Activated T-cell treated with anti-CD3 and anti-CD28 coated beads, Interleukin-2, amount 50 U/mL, for 4 hours (primary cell): ENCODE measurements at regions not wholly inside any gene's neighbourhood (a gene's known extent, or its start where the extent isn't known, plus 50 kb on each side); places are given as distances from the start of the nearest gene placed in this dataset.
"Not testable (repeated sequence)": the region's sequence is repeated elsewhere in the genome, so short reads cannot be mapped to it uniquely, and the experiment has no call there.

Source experiments
- ATAC-seq, 2 donors: fragments of 200-7000 bp; cut with Tn5 transposase; one replicate each; pipeline ENCODE4 v1.10.0; 2021
- DNase-seq: peaks from one replicate; pipeline ENCODE4 v3.0.0-alpha.2; 2020
- H3K27me3 Mint-ChIP-seq: one replicate; pipeline ENCODE4 v1.8.0; 2021; ENCODE audit warnings: low read depth, mixed read lengths
- H3K36me3 Mint-ChIP-seq: one replicate; pipeline ENCODE4 v1.8.0; 2022; ENCODE audit warnings: mixed read lengths; ENCODE audit not compliant: insufficient read depth
- H3K4me1 Mint-ChIP-seq: one replicate; pipeline ENCODE4 v1.8.0; 2021; ENCODE audit warnings: low read depth, mixed read lengths
- H3K4me3 Mint-ChIP-seq: one replicate; pipeline ENCODE4 v1.8.0; 2021; ENCODE audit warnings: mild to moderate bottlenecking, moderate library complexity, mixed read lengths
- H3K9me3 Mint-ChIP-seq: one replicate; pipeline ENCODE4 v1.8.0; 2021; ENCODE audit warnings: mixed read lengths

DNA sequence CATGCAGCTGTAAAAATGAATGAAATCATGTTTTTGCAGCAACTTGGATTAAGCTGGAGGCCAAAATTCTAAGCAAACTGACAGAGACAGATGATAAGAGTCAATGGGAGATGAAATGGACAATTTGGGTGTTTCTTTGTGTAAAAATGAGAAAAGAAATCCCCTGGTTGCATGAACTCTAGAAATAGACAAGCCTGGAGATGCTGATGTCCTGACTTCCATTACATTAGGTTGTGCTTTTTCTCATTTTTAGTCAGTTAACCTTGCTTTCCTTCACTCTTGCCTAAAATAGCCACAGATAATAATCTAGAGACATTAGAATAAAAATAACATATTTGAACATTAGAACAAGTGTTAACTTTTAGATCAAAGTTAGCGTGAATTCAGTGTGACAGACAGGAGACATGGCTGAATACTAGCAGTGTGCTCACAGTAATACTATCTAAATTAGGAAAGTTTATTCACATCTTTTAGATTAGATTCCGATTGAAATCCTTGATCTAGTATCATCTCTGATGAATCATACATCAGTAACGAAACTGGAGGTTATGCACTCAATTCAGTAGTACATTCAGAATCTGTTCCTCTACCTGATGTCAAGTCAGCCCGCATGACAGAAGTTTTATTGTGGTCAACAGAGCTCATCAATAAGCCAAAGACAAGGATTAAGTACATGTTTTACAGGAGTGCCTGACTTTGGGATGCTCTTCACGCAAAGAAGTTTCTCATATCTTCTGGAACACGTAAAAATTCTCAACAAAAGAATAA, 948.1 kb downstream of the TMEM121 start:
- not testable (repeated sequence) for H3K4me3 Mint-ChIP-seq, H3K36me3 Mint-ChIP-seq, DNase-seq, H3K27me3 Mint-ChIP-seq, H3K9me3 Mint-ChIP-seq
- peaks cover 11% of the 10 kb centered on the region for H3K4me1 Mint-ChIP-seq
- ATAC-seq, result peak; percentile 72 to 76

DNA sequence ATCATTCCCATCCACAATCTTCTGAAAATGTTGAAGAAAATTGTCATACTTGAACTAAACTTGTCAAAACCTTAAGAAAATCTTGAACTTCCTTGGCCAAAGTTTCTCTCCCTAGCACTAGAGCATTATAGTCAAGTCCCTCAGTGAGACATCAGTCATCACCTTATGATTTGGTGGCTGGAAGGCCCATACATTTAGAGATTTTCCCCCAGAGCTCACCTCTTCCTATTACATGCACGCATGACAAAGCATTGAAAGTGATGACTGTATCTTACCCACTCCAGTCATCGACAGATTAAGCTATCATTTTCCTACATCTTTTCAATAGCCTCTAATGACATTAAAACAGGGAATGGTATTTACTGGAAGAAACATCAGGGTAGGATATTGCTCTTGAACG, 948.8 kb downstream of the TMEM121 start:
- not testable (repeated sequence) for H3K9me3 Mint-ChIP-seq, H3K36me3 Mint-ChIP-seq, H3K27me3 Mint-ChIP-seq, DNase-seq, H3K4me3 Mint-ChIP-seq
- peak; percentile 72 to 81 for ATAC-seq
- peaks cover 11% of the 10 kb centered on the region for H3K4me1 Mint-ChIP-seq

DNA sequence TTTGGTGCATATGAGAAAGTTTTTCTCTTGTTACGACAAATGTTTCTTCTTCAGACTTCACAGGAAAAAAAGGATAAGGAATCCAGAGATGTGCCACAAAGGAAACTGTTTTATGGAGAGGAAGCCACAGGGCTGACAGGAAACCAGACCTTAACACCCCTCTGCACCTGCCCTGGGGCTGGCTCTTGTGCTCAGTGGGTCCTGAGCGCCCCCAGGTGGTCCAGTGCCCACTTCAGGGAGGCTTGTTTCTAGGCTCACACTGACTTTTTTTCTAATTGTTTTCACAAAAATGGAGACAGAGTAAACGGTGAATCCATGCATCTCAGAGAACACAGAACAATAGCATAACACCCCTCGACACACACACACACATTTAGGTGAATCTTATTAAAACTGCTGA, 951.2 kb downstream of the TMEM121 start:
- not testable (repeated sequence) for ATAC-seq, H3K4me3 Mint-ChIP-seq, H3K27me3 Mint-ChIP-seq, DNase-seq, H3K9me3 Mint-ChIP-seq, H3K36me3 Mint-ChIP-seq
- peaks cover 11% of the 10 kb centered on the region for H3K4me1 Mint-ChIP-seq

DNA sequence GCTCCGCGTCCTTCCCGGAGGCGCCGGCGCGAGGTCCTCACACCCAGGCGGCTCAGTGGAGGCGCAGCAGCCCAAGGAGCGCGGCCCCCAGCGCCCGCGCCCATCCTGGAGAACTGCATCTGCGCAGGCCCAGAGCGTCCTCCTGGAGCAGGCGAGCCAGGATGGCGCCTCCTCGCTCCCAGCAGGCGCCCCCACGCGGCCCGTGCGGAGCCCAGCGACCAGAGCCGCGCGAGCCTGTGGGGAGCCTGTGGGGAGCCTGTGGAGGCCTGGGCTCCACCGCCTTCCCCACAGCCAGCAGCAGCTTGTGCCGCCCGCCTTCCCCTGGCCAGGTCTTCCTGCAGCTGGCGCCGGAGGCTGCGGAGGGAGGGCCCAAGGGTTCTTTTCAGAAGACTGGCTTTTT, 953.9 kb downstream of the TMEM121 start:
- not testable (repeated sequence) for H3K4me1 Mint-ChIP-seq, H3K9me3 Mint-ChIP-seq, H3K27me3 Mint-ChIP-seq, H3K4me3 Mint-ChIP-seq, H3K36me3 Mint-ChIP-seq, DNase-seq
- peak; percentile 51 to 84 for ATAC-seq

GRCh38 chr14:106482213-106482612, 955.8 kb downstream of the TMEM121 start:
- not testable (repeated sequence) for H3K27me3 Mint-ChIP-seq, H3K4me1 Mint-ChIP-seq, H3K9me3 Mint-ChIP-seq, ATAC-seq, DNase-seq, H3K4me3 Mint-ChIP-seq, H3K36me3 Mint-ChIP-seq

DNA sequence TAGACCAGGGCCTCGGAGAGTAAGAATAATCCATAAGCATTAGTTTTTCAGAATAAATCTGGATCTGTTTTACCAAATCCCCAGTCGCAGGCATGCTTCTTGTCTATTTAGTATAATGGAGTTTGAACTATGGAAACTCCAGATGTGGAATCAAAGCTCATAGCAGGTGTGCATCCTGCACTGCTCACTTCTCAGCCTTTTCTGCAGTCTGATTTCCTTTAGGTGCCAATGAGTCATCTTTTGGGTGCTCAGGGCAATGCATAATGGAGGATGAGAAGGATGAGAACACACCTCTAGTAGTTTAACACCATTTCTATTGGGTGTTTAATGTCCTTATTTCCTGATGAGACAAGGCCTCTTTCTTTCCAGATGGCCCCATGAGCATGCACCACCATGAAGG, 961.2 kb downstream of the TMEM121 start:
- Mint-ChIP-seq H3K27me3 (no peaks in the 10 kb centered on the region), H3K9me3 (no peaks in the 10 kb centered on the region), H3K4me3 (no peak overlapping the region), H3K4me1 (peaks cover 1% of the 10 kb centered on the region), H3K36me3 (no peaks in the 10 kb centered on the region)
- DNase-seq (no peak), ATAC-seq (no peak)

GRCh38 chr14:106488291-106488690, 961.9 kb downstream of the TMEM121 start:
- H3K4me1 Mint-ChIP-seq, result peaks cover 1% of the 10 kb centered on the region
- H3K4me3 Mint-ChIP-seq, result no peak overlapping the region
- no peaks in the 10 kb centered on the region for H3K9me3 Mint-ChIP-seq
- H3K36me3 Mint-ChIP-seq, result no peaks in the 10 kb centered on the region
- no peak for ATAC-seq
- no peaks in the 10 kb centered on the region for H3K27me3 Mint-ChIP-seq
- no peak for DNase-seq

- peak; percentile 64 to 73 for ATAC-seq
- no peaks in the 10 kb centered on the region for H3K9me3 Mint-ChIP-seq
Observed at GRCh38 chr14:106489112-106489881, 962.9 kb downstream of the TMEM121 start.

GRCh38 chr14:106490442-106490841, 964.1 kb downstream of the TMEM121 start:
- peaks cover 13% of the 10 kb centered on the region for H3K4me1 Mint-ChIP-seq
- no peak overlapping the region for H3K4me3 Mint-ChIP-seq
- H3K36me3 Mint-ChIP-seq, result no peaks in the 10 kb centered on the region
- DNase-seq, result no peak
- ATAC-seq, result no peak
- H3K9me3 Mint-ChIP-seq, result no peaks in the 10 kb centered on the region
- no peaks in the 10 kb centered on the region for H3K27me3 Mint-ChIP-seq

More at GRCh38 chr14:106489112-106489881, 962.9 kb downstream of the TMEM121 start:
- Mint-ChIP-seq H3K4me1 (peaks cover 6% of the 10 kb centered on the region), H3K36me3 (no peaks in the 10 kb centered on the region), H3K4me3 (no peak overlapping the region), H3K27me3 (no peaks in the 10 kb centered on the region)
- no peak for DNase-seq

DNA sequence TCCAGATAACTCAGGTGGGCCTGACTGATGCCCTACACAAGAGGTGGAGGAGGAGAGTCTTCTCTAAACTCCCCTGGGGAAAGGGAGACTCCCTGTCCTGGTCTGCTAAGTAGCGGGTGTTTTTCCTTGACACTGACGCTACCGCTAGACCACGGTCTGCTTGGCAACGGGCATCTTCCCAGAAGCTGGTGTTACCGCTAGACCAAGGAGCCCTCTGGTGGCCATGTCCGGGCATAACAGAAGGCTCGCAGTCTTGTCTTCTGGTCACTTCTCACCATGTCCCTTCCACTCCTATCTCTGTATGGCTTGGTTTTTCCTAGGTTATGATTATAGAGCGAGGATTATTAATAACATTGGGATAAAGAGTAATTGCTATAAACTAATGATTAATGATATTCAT, 965.5 kb downstream of the TMEM121 start:
- H3K4me1 Mint-ChIP-seq, result peaks cover 13% of the 10 kb centered on the region
- H3K4me3 Mint-ChIP-seq, result no peak overlapping the region
- DNase-seq, result no peak
- no peaks in the 10 kb centered on the region for H3K36me3 Mint-ChIP-seq
- no peaks in the 10 kb centered on the region for H3K9me3 Mint-ChIP-seq
- no peak for ATAC-seq
- H3K27me3 Mint-ChIP-seq, result no peaks in the 10 kb centered on the region

- Mint-ChIP-seq H3K36me3 (no peaks in the 10 kb centered on the region), H3K27me3 (no peaks in the 10 kb centered on the region), H3K9me3 (no peaks in the 10 kb centered on the region), H3K4me3 (peak overlapping the region; percentile 73), H3K4me1 (peaks cover 12% of the 10 kb centered on the region)
- no peak for ATAC-seq
- no peak for DNase-seq
Observed at GRCh38 chr14:106493962-106494823, 967.8 kb downstream of the TMEM121 start.

DNA sequence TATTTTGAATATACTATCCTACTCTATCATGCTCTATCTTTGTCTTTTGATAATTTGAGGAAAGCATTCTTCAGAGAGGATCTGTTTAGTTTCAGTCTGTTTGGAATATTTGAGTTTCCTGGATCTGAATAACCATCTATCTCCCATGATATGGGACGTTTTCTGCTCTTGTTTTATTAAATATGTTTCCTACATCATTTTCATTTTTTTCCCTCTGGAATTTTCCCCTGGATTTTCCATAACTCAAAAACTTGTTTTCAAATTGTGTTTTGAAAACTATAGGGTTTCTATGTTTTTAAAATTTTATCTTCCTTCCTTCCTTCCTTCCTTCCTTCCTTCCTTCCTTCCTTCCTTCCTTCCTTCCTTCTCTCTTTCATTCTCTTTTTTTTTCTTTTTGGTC, 974.2 kb downstream of the TMEM121 start:
- DNase-seq (no peak), ATAC-seq (no peak)
- Mint-ChIP-seq H3K9me3 (no peaks in the 10 kb centered on the region), H3K4me3 (no peak overlapping the region), H3K4me1 (peaks cover 10% of the 10 kb centered on the region), H3K27me3 (peaks cover 2% of the 10 kb centered on the region), H3K36me3 (no peaks in the 10 kb centered on the region)

DNA sequence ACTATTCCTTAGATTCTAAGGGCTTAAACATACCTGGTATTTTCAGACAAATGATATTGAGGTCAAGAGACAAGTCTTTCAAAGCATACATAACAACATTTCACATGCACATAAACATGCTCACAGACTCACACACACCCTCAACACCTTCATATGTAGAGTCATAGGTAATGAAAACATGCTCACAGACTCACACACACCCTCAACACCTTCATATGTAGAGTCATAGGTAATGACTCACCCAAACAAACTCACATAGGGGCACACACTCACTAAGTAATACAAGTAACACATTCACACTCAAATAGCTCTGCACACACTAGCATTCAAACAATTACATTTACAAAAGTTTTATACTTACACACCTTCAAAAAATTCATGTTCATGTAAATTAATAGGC, 975.5 kb downstream of the TMEM121 start:
- H3K27me3 Mint-ChIP-seq, result peaks cover 2% of the 10 kb centered on the region

DNA sequence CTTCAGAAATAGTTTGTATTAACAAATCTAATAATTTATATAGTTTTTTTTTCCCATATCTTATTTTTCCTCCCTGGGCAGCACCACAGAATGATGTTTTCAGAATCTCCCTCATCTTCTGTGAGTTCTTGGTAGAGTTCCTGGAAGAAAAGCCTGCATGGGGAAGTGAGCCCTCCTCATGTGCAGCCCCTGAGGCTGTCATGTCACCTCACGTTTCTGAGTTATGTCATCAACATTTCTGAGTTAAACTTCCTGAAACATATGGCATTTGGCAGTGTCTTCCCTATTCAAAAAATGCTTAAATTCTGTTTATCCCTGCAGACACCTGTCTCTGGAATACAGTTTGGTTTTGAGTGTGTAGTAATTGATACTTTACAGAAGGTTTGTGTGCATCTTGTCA, 979.0 kb downstream of the TMEM121 start:
- Mint-ChIP-seq H3K27me3 (peaks cover 2% of the 10 kb centered on the region), H3K9me3 (no peaks in the 10 kb centered on the region), H3K4me3 (no peak overlapping the region), H3K36me3 (no peaks in the 10 kb centered on the region), H3K4me1 (peaks cover 56% of the 10 kb centered on the region)
- DNase-seq (no peak), ATAC-seq (no peak)

More for the DNA sequence above, 975.5 kb downstream of the TMEM121 start:
- H3K9me3 Mint-ChIP-seq, result no peaks in the 10 kb centered on the region
- peak; percentile 45 to 46 for ATAC-seq
- H3K4me3 Mint-ChIP-seq, result no peak overlapping the region
- H3K36me3 Mint-ChIP-seq, result no peaks in the 10 kb centered on the region
- no peak for DNase-seq
- peaks cover 22% of the 10 kb centered on the region for H3K4me1 Mint-ChIP-seq
